22Rv1 (cell line): ENCODE measurements at regions not wholly inside any gene's neighbourhood (a gene's known extent, or its start where the extent isn't known, plus 50 kb on each side); places are given as distances from the start of the nearest gene placed in this dataset.

Experiments used
- CTCF ChIP-seq: fragments of 450-650 bp; IDR thresholded peaks from 2 replicates; pipeline ENCODE4 v1.5.1; 2017; ENCODE audit warnings: mild to moderate bottlenecking
- ZFX ChIP-seq: fragments of 450-650 bp; IDR thresholded peaks from 2 replicates; pipeline ENCODE4 v1.6.1; 2017; ENCODE audit warnings: antibody characterized with exemption, borderline replicate concordance

GRCh38 chr9:1947438-1947837, 67.7 kb upstream of the SMARCA2 start:
- TF ChIP-seq CTCF: no peak
- no peak for TF ChIP-seq ZFX
